Astrocyte of the spinal cord (primary cell): ENCODE measurements at regions not wholly inside any gene's neighbourhood (a gene's known extent, or its start where the extent isn't known, plus 50 kb on each side); places are given as distances from the start of the nearest gene placed in this dataset.
"Not testable (repeated sequence)": the region's sequence is repeated elsewhere in the genome, so short reads cannot be mapped to it uniquely, and the experiment has no call there.

ENCODE experiments used
- DNase-seq: peaks from one replicate; pipeline ENCODE4 v3.0.0; 2011; ENCODE audit warnings: low read depth, low spot score
- H3K4me3 ChIP-seq: 2 replicates; pipeline ENCODE4 v1.5.1; 2011; ENCODE audit warnings: low read depth, mild to moderate bottlenecking, low read length, moderate library complexity
- in situ Hi-C: cut with HindIII; loops from 2 replicates; pipeline ENCODE4 v1.10.0; 2017; ENCODE audit warnings: low sequenced_read_pairs
- TF ChIP-seq, protein P1 (sequence below): IDR thresholded peaks from 2 replicates; pipeline ENCODE4 v1.5.1; 2012; ENCODE audit warnings: low read depth, mild to moderate bottlenecking, low read length, inconsistent platforms

DNA sequence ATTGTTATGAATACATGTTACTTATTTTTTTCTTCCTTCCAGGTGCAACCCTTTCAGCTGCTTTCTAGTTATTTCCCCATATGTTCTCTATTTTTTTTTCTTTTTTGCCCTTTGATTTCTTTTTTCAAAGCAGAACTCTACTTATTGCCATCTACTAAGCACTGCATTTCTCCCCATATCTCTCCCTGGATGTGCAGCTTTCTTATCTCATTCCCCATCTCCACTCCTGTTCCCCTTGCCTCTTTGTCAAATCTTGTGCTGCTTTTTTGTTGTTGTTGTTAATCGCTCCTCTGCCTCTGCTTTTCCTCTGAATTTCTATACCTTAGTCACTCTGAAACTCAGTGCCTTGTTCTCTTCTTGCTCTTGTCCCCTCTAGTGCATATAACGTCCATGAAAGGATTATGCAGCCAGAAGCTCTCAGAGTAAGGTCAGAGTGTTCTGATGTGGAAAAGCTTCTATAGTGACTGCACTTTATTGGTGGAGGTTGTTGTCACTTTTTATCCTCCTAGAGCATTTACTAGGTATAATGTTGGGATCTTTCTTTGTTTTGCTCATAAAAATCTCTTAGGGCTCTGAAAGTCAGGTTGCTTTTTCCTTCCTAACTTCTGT, 51.1 kb upstream of the JADE1 start:
- TF ChIP-seq, protein P1, sequence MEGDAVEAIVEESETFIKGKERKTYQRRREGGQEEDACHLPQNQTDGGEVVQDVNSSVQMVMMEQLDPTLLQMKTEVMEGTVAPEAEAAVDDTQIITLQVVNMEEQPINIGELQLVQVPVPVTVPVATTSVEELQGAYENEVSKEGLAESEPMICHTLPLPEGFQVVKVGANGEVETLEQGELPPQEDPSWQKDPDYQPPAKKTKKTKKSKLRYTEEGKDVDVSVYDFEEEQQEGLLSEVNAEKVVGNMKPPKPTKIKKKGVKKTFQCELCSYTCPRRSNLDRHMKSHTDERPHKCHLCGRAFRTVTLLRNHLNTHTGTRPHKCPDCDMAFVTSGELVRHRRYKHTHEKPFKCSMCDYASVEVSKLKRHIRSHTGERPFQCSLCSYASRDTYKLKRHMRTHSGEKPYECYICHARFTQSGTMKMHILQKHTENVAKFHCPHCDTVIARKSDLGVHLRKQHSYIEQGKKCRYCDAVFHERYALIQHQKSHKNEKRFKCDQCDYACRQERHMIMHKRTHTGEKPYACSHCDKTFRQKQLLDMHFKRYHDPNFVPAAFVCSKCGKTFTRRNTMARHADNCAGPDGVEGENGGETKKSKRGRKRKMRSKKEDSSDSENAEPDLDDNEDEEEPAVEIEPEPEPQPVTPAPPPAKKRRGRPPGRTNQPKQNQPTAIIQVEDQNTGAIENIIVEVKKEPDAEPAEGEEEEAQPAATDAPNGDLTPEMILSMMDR: no peak
- no peak overlapping the region for H3K4me3 ChIP-seq
- in situ Hi-C loops: no loop called here
- DNase-seq: no peak

DNA sequence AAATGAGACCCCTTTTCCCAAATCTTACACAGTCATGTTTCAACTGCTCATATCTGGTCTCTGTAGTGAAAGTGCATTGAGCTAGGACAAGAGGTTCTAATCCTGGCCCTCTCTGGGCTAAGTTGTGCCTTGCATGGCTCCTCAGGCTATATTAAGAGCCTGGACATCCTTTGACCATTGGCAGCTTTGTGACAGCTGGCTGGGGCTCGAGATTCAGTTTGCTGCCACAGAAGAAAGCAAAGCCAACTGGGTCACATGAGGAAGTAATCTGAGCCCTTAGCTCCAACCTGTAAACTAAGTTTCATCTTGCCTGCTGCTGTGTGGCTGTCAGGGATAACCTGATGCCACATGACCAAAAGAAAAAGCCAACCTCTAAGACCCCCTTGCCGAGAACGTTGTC, 51.8 kb upstream of the JADE1 start:
- no peak overlapping the region for H3K4me3 ChIP-seq
- DNase-seq: no peak
- TF ChIP-seq, protein P1: no peak
- in situ Hi-C loops: no loop called here

DNA sequence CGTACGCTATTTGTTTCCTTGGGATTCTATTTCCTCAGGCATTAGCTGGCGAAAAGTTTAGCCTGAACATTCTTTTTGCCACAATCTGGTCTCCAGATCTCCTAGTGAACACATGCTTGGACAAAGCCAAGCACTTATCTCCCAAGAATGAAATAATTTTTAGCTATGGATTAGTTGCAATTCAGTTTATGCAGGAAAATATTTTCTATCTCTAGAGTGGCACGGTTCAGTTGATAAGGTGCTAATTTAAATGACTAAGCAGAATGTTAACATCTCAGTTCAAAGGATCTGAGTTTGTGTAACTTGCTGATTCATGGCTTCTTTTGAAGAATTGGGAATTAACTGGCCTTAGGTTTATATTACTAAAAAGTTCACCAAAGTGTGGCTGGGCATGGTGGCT, 58.1 kb upstream of the JADE1 start:
- in situ Hi-C loops: no loop called here
- H3K4me3 ChIP-seq: no peak overlapping the region
- TF ChIP-seq, protein P1: no peak
- DNase-seq: no peak

DNA sequence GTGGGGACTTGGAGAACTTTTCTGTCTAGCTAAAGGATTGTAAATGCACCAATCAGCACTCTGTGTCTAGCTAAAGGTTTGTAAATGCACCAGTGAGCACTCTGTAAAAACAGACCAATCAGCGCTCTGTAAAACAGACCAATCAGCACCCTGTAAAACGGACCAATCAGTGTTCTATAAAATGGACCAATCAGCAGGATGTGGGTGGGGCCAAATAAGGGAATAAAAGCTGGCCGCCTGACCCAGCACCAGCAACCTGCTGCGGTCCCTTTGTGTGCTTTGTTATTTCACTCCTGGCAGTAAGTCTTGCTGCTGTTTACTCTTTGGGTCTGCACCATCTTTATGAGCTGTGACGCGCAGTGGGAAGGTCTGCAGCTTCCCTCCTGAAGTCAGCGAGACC, 67.8 kb upstream of the JADE1 start:
- in situ Hi-C loops, DNase-seq, H3K4me3 ChIP-seq: not testable (repeated sequence)

DNA sequence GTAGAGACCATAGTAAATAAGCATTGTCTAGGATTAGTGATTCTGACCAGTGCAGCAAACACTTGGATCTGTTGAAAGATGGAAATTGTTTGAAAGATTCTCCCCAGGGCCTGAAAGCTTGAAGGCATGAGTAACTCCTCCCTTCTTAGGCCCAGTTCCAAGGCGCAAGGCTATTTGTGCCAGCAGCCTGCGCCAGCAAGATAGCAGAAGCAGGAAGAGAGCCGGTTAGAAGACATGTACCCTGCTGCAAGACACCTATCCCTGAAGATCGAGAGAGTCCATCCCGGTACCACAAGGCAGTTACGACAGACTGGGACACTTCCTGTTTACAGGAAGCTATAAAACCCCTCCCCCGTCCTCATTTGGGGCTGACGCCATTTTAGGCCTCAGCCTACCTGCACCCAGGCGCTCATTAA, 72.4 kb upstream of the JADE1 start:
- no peak for DNase-seq
- TF ChIP-seq, protein P1: no peak
- in situ Hi-C loops: no loop called here
- no peak overlapping the region for H3K4me3 ChIP-seq

DNA sequence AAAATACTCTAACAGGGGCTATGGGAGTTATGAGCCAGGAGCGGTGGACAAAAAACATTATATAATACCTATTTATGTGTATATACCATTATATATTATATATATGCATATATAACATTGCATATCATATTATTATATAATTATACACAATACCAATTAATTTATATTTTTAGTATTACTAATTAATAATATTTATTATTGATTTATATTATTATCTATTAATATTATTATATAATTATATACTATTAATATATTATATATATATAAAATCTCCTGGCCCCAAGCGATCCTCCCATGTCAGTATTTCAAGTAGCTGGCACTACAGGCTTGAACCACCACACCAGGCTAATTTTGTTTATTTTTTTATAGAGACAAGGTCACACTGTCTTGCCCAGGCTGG, 73.8 kb upstream of the JADE1 start:
- in situ Hi-C loops: no loop called here

DNA sequence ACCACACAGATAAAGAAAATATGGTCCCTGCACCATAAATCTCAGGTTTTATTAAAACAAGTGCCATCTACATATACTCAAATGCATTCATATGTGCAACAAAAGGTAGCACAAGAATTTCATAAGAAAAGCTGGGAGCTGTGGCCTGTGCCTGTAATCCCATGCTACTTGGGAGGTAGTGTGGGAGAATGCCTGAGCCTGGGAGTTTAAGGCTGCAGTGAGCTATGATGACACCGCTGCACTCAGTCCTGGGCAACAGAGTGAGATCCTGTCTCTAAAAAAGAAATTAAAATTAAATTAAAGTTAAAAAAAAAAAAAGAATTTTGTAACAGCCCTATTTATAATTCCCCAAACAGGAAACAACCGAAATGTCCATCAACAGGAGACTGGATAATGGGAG, 81.3 kb upstream of the JADE1 start:
- no peak overlapping the region for H3K4me3 ChIP-seq
- DNase-seq: no peak
- in situ Hi-C loops: no loop called here
- TF ChIP-seq, protein P1: no peak

More for the DNA sequence above, 73.8 kb upstream of the JADE1 start:
- no peak overlapping the region for H3K4me3 ChIP-seq
- no peak for DNase-seq
- TF ChIP-seq, protein P1: no peak
